H9 (cell line): ENCODE measurements at regions not wholly inside any gene's neighbourhood (a gene's known extent, or its start where the extent isn't known, plus 50 kb on each side); places are given as distances from the start of the nearest gene placed in this dataset.

Experiments
- DNase-seq: peaks from one replicate; pipeline ENCODE4 v3.0.0-alpha.2; 2017
- H2AFZ ChIP-seq: one replicate; pipeline ENCODE4 v1.6.1; 2013; ENCODE audit warnings: mild to moderate bottlenecking, low read length, control low read depth, moderate library complexity
- H2AK5ac ChIP-seq: 2 replicates; pipeline ENCODE4 v1.6.1; 2013; ENCODE audit warnings: low read length, control low read depth, mixed read lengths; ENCODE audit not compliant: insufficient read length
- H2BK120ac ChIP-seq: one replicate; pipeline ENCODE4 v1.6.1; 2013; ENCODE audit warnings: low read depth, mild to moderate bottlenecking, low read length, control low read depth, inconsistent platforms; ENCODE audit not compliant: poor library complexity, severe bottlenecking
- H2BK12ac ChIP-seq: 2 replicates; pipeline ENCODE4 v1.6.1; 2013; ENCODE audit warnings: low read length, control low read depth, mixed read lengths, low read depth; ENCODE audit not compliant: insufficient read length
- H2BK15ac ChIP-seq: 2 replicates; pipeline ENCODE4 v1.6.1; 2013; ENCODE audit warnings: low read depth, low read length, control low read depth
- H2BK20ac ChIP-seq: one replicate; pipeline ENCODE4 v1.6.1; 2013; ENCODE audit warnings: low read depth, mild to moderate bottlenecking, low read length, control low read depth, inconsistent platforms; ENCODE audit not compliant: poor library complexity, severe bottlenecking
- H2BK5ac ChIP-seq: 2 replicates; pipeline ENCODE4 v1.6.1; 2013; ENCODE audit warnings: low read length, control low read depth, mixed read lengths; ENCODE audit not compliant: insufficient read length
- H3K14ac ChIP-seq: 2 replicates; pipeline ENCODE4 v1.6.1; 2013; ENCODE audit warnings: low read length, control low read depth; ENCODE audit not compliant: insufficient read depth
- H3K18ac ChIP-seq: 2 replicates; pipeline ENCODE4 v1.6.1; 2013; ENCODE audit warnings: low read depth, mild to moderate bottlenecking, mixed read lengths, low read length, control low read depth; ENCODE audit not compliant: insufficient read length
- H3K23ac ChIP-seq: 2 replicates; pipeline ENCODE4 v1.6.1; 2013; ENCODE audit warnings: low read length, control low read depth, mixed read lengths, low read depth; ENCODE audit not compliant: insufficient read length
- H3K23me2 ChIP-seq: 2 replicates; pipeline ENCODE4 v1.6.1; 2013; ENCODE audit warnings: low read depth, mild to moderate bottlenecking, mixed read lengths, low read length, control low read depth; ENCODE audit not compliant: insufficient read length, poor library complexity, severe bottlenecking
- H3K27ac ChIP-seq: 2 replicates; pipeline ENCODE4 v1.5.1; 2013; ENCODE audit warnings: low read length, control low read depth, mixed read lengths, low read depth; ENCODE audit not compliant: insufficient read length
- H3K27me3 ChIP-seq: 2 replicates; pipeline ENCODE4 v1.6.1; 2013; ENCODE audit warnings: low read length, control low read depth, inconsistent platforms; ENCODE audit not compliant: insufficient read depth
- H3K4ac ChIP-seq: 2 replicates; pipeline ENCODE4 v1.6.1; 2013; ENCODE audit warnings: low read depth, mild to moderate bottlenecking, control low read depth, inconsistent platforms, low read length, moderate library complexity
- H3K4me1 ChIP-seq: 2 replicates; pipeline ENCODE4 v1.6.1; 2013; ENCODE audit warnings: low read length, control low read depth, inconsistent platforms; ENCODE audit not compliant: insufficient read depth
- H3K4me2 ChIP-seq: 2 replicates; pipeline ENCODE4 v1.6.1; 2013; ENCODE audit warnings: low read length, control low read depth, mixed read lengths; ENCODE audit not compliant: insufficient read length, insufficient read depth
- H3K56ac ChIP-seq: 2 replicates; pipeline ENCODE4 v1.6.1; 2013; ENCODE audit warnings: low read depth, mild to moderate bottlenecking, mixed read lengths, low read length, control low read depth; ENCODE audit not compliant: insufficient read length
- H3K79me1 ChIP-seq: 2 replicates; pipeline ENCODE4 v1.6.1; 2013; ENCODE audit warnings: low read depth, mild to moderate bottlenecking, moderate library complexity, low read length, control low read depth, inconsistent platforms; ENCODE audit not compliant: insufficient read depth, poor library complexity, severe bottlenecking
- H3K79me2 ChIP-seq: 2 replicates; pipeline ENCODE4 v1.6.1; 2013; ENCODE audit warnings: low read length, control low read depth, inconsistent platforms; ENCODE audit not compliant: insufficient read depth
- H3K9ac ChIP-seq: 2 replicates; pipeline ENCODE4 v1.6.1; 2013; ENCODE audit warnings: low read length, control low read depth, mixed read lengths; ENCODE audit not compliant: insufficient read length; ENCODE audit errors: extremely low read depth
- H3K9me3 ChIP-seq: one replicate; pipeline ENCODE4 v1.6.1; 2013; ENCODE audit warnings: low read depth, low read length, inconsistent platforms; ENCODE audit not compliant: control insufficient read depth
- H3T11ph ChIP-seq: one replicate; pipeline ENCODE4 v1.6.1; 2013; ENCODE audit warnings: mild to moderate bottlenecking, low read length, control low read depth, inconsistent platforms
- H4K20me1 ChIP-seq: one replicate; pipeline ENCODE4 v1.6.1; 2013; ENCODE audit not compliant: control insufficient read depth, insufficient read length, insufficient read depth
- H4K5ac ChIP-seq: 2 replicates; pipeline ENCODE4 v1.6.1; 2013; ENCODE audit warnings: low read depth, mild to moderate bottlenecking, mixed read lengths, low read length, control low read depth; ENCODE audit not compliant: insufficient read length
- H4K8ac ChIP-seq: replicated peaks from 2 replicates; pipeline ENCODE4 v1.6.1; 2013; ENCODE audit warnings: low read length, control low read depth, mixed read lengths, low read depth; ENCODE audit not compliant: insufficient read length
- H4K91ac ChIP-seq: 2 replicates; pipeline ENCODE4 v1.6.1; 2013; ENCODE audit warnings: low read depth, mild to moderate bottlenecking, moderate library complexity, mixed read lengths, low read length, control low read depth; ENCODE audit not compliant: insufficient read length
- H3K27ac Mint-ChIP-seq, 3 experiments: 2 replicates in 2 of 3; 3 replicates in 1 of 3; pipeline ENCODE4 v1.8.0; 2020 to 2021; ENCODE audit warnings: mixed read lengths in 3 of 3, mild to moderate bottlenecking in 1 of 3, moderate library complexity in 1 of 3
- H3K27me3 Mint-ChIP-seq: 2 replicates; pipeline ENCODE4 v1.8.0; 2021; ENCODE audit warnings: low read depth, mild to moderate bottlenecking, moderate library complexity, mixed read lengths
- H3K36me3 Mint-ChIP-seq, 3 experiments: 2 replicates in 2 of 3; 3 replicates in 1 of 3; pipeline ENCODE4 v1.8.0; 2020 to 2021; ENCODE audit warnings: low read depth in 3 of 3, mixed read lengths in 3 of 3; ENCODE audit not compliant: insufficient read depth in 1 of 3
- H3K4me1 Mint-ChIP-seq, 2 experiments: 2 replicates each; pipeline ENCODE4 v1.8.0; 2020; ENCODE audit warnings: mixed read lengths in 2 of 2
- H3K4me3 Mint-ChIP-seq, 2 experiments: 2 replicates in 1 of 2; 3 replicates in 1 of 2; pipeline ENCODE4 v1.8.0; 2020 to 2021; ENCODE audit warnings: mild to moderate bottlenecking in 2 of 2, mixed read lengths in 2 of 2, moderate library complexity in 1 of 2
- H3K9me3 Mint-ChIP-seq, 2 experiments: 2 replicates in 1 of 2; 3 replicates in 1 of 2; pipeline ENCODE4 v1.8.0; 2020; ENCODE audit warnings: mild to moderate bottlenecking in 2 of 2, mixed read lengths in 2 of 2, moderate library complexity in 1 of 2
- CTCF ChIP-seq: fragments of 200-600 bp; sonication (generic); conservative IDR thresholded peaks from 3 replicates; pipeline ENCODE4 v1.8.0; 2021; ENCODE audit warnings: antibody characterized with exemption, mild to moderate bottlenecking

- no peak for TF ChIP-seq CTCF
- no peak overlapping the region for H3K23ac ChIP-seq
- DNase-seq, result no peak
- H2BK5ac ChIP-seq, result no peak overlapping the region
- H3K36me3 Mint-ChIP-seq, result peaks cover 0 to 7% (median 3%) of the 10 kb centered on the region in 3 experiments; a peak in 1 of 7 replicates
- H2BK12ac ChIP-seq, result no peak overlapping the region
- H4K20me1 ChIP-seq, result no peaks in the 10 kb centered on the region
- no peak overlapping the region for H2AFZ ChIP-seq
- no peak overlapping the region for H2BK15ac ChIP-seq
- no peak overlapping the region for H2BK120ac ChIP-seq
- H3K79me2 ChIP-seq, result no peaks in the 10 kb centered on the region
- H3K27ac ChIP-seq, result no peak overlapping the region
- no peaks in the 10 kb centered on the region for H3K27me3 ChIP-seq
- H3K9me3 ChIP-seq, result no peaks in the 10 kb centered on the region
- no peak overlapping the region for H4K8ac ChIP-seq
- no peaks in the 10 kb centered on the region for H3K4me1 ChIP-seq
- H3T11ph ChIP-seq, result no peak overlapping the region
- no peaks in the 10 kb centered on the region for H3K23me2 ChIP-seq
- H3K18ac ChIP-seq, result no peak overlapping the region
- H4K5ac ChIP-seq, result no peak overlapping the region
- H3K56ac ChIP-seq, result no peak overlapping the region
- no peak overlapping the region for H3K27ac Mint-ChIP-seq
- H4K91ac ChIP-seq, result no peak overlapping the region
- no peak overlapping the region for H2AK5ac ChIP-seq
- peaks cover 7 to 13% of the 10 kb centered on the region in 2 experiments for H3K9me3 Mint-ChIP-seq
- H3K9ac ChIP-seq, result no peak overlapping the region
- no peak overlapping the region for H3K4ac ChIP-seq
- H3K4me1 Mint-ChIP-seq, result peaks cover 6 to 14% of the 10 kb centered on the region in 2 experiments
- no peak overlapping the region for H3K4me2 ChIP-seq
- no peaks in the 10 kb centered on the region for H3K79me1 ChIP-seq
- H3K27me3 Mint-ChIP-seq, result peaks cover 14% of the 10 kb centered on the region
- H3K14ac ChIP-seq, result no peak overlapping the region
- no peak overlapping the region for H2BK20ac ChIP-seq
- no peak overlapping the region for H3K4me3 Mint-ChIP-seq
These were observed 75.2 kb downstream of the IER5 start for GRCh38 chr1:181163662-181164061.
